ENCODE measurements at regions not wholly inside any gene's neighbourhood (a gene's known extent, or its start where the extent isn't known, plus 50 kb on each side); places are given as distances from the start of the nearest gene placed in this dataset.

- TF ChIP-seq, protein P1, sequence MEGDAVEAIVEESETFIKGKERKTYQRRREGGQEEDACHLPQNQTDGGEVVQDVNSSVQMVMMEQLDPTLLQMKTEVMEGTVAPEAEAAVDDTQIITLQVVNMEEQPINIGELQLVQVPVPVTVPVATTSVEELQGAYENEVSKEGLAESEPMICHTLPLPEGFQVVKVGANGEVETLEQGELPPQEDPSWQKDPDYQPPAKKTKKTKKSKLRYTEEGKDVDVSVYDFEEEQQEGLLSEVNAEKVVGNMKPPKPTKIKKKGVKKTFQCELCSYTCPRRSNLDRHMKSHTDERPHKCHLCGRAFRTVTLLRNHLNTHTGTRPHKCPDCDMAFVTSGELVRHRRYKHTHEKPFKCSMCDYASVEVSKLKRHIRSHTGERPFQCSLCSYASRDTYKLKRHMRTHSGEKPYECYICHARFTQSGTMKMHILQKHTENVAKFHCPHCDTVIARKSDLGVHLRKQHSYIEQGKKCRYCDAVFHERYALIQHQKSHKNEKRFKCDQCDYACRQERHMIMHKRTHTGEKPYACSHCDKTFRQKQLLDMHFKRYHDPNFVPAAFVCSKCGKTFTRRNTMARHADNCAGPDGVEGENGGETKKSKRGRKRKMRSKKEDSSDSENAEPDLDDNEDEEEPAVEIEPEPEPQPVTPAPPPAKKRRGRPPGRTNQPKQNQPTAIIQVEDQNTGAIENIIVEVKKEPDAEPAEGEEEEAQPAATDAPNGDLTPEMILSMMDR (IDR thresholded peaks at IDR 0.05; ENCODE audit: control extremely low read depth in 1 of 3, insufficient read depth in 1 of 3, low read depth in 1 of 3, low read length in 3 of 3) = no peak
- TF ChIP-seq YY1 (IDR thresholded peaks at IDR 0.05; ENCODE audit: low read depth, low read length) (no peak), USF2 (IDR thresholded peaks at IDR 0.05; ENCODE audit: low read length) (no peak), CREB1 (IDR thresholded peaks at IDR 0.05) (no peak), POLR2A (IDR thresholded peaks at IDR 0.05; ENCODE audit: control extremely low read depth in 1 of 2, low read depth in 2 of 2, low read length in 2 of 2) (no peak)
These were observed 88.3 kb upstream of the AMN1 start for GRCh38 chr12:31817120-31817519.

Data from H1 (cell line).